Activated CD8-positive, alpha-beta memory T cell treated with anti-CD3 and anti-CD28 coated beads for 1 hour (primary cell): ENCODE measurements at regions not wholly inside any gene's neighbourhood (a gene's known extent, or its start where the extent isn't known, plus 50 kb on each side); places are given as distances from the start of the nearest gene placed in this dataset.

Experiments used
- DNase-seq, 2 donors: peaks; one replicate each; pipeline ENCODE4 v3.0.0-alpha.2; 2020; ENCODE audit warnings: low read depth in 1 of 2; ENCODE audit errors: extremely low read depth in 1 of 2

- DNase-seq, result no peak
Measured at GRCh38 chr13:76029088-76029487, 393.0 kb downstream of the LMO7 start.

- no peak for DNase-seq
Measured at GRCh38 chr13:76027131-76027530, 391.0 kb downstream of the LMO7 start.

- no peak for DNase-seq
Measured at GRCh38 chr13:76025392-76025791, 389.3 kb downstream of the LMO7 start.

GRCh38 chr13:76024151-76024550 lies 388.0 kb downstream of the LMO7 start:
- DNase-seq, result no peak

GRCh38 chr13:76023652-76024051 lies 387.5 kb downstream of the LMO7 start:
- DNase-seq, result no peak

GRCh38 chr13:76020421-76020955 lies 384.4 kb downstream of the LMO7 start:
- DNase-seq, result no peak

GRCh38 chr13:76019421-76020044 lies 383.4 kb downstream of the LMO7 start:
- DNase-seq, result no peak

GRCh38 chr13:76017861-76018556 lies 381.9 kb downstream of the LMO7 start:
- DNase-seq, result no peak

GRCh38 chr13:76016799-76017400 lies 380.8 kb downstream of the LMO7 start:
- DNase-seq, result no peak

GRCh38 chr13:76014406-76015318 lies 378.5 kb downstream of the LMO7 start:
- no peak for DNase-seq

- DNase-seq, result no peak
Measured at GRCh38 chr13:76012091-76012721, 376.1 kb downstream of the LMO7 start.

- no peak for DNase-seq
Measured at GRCh38 chr13:76009267-76009890, 373.2 kb downstream of the LMO7 start.

GRCh38 chr13:76004416-76004815 lies 368.3 kb downstream of the LMO7 start:
- no peak for DNase-seq

GRCh38 chr13:76000131-76000530 lies 364.0 kb downstream of the LMO7 start:
- no peak for DNase-seq

- no peak for DNase-seq
Measured at GRCh38 chr13:75996582-75996981, 360.5 kb downstream of the LMO7 start.

- DNase-seq, result no peak
Measured at GRCh38 chr13:75995966-75996365, 359.8 kb downstream of the LMO7 start.

- no peak for DNase-seq
Measured at GRCh38 chr13:75993823-75994222, 357.7 kb downstream of the LMO7 start.

- DNase-seq, result no peak
Measured at GRCh38 chr13:75993241-75993640, 357.1 kb downstream of the LMO7 start.

GRCh38 chr13:75986818-75987217 lies 350.7 kb downstream of the LMO7 start:
- DNase-seq, result no peak

- no peak for DNase-seq
Measured at GRCh38 chr13:75985132-75985531, 349.0 kb downstream of the LMO7 start.
